ENCODE measurements at regions not wholly inside any gene's neighbourhood (a gene's known extent, or its start where the extent isn't known, plus 50 kb on each side); places are given as distances from the start of the nearest gene placed in this dataset.

DNA sequence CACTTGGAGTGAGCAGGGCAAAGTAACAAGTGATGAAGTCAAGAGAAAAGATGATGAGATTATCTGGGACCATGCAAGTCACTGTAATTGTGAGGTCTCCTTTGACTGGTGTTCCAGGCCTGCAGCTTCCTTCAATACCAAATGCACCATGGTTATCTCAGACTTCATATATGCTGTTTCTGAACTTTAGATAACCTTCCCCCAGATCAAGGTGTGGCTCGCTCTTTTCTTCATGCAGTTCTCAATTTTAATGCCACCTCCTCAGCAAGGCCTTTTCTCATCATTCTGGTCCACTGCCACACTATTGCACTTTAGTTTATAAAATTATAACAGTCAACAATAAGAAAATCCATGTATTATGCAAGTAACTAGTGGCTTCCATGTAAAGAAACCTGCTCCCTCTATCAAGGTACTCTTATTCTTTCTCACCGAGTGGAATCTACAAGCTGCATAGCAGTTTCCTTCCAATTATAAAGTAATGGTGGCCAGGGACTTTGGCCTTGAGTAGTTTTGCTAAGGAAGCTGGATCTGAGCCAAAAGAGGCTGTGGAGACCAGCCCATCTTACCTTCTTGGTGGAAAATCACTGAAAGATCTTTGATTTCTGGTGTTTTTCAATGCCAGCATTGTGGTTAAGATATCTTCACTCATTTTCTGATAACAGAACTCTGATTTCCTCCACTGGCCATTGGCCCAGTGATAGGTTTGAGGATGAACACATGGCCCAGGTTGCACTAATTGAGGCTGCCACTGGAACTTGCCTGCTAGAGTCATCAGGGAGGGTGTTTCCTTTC is 113.6 kb downstream of the KCNE4 start:
- ChIA-PET POLR2A (no interaction called here), CTCF (no interaction called here)
- Mint-ChIP-seq H3K4me3 (no peak overlapping the region), H3K4me1 (peaks cover 5% of the 10 kb centered on the region), H3K27me3 (no peaks in the 10 kb centered on the region), H3K9me3 (ENCODE audit: insufficient read depth) (no peaks in the 10 kb centered on the region), H3K27ac (no peak overlapping the region)
- ATAC-seq (ENCODE audit: low read depth) (no peak), DNase-seq (no peak)
- WGBS (ENCODE audit: insufficient coverage): no CpG with 5 or more reads among the region's 2 CpGs
- TF ChIP-seq, protein P1, sequence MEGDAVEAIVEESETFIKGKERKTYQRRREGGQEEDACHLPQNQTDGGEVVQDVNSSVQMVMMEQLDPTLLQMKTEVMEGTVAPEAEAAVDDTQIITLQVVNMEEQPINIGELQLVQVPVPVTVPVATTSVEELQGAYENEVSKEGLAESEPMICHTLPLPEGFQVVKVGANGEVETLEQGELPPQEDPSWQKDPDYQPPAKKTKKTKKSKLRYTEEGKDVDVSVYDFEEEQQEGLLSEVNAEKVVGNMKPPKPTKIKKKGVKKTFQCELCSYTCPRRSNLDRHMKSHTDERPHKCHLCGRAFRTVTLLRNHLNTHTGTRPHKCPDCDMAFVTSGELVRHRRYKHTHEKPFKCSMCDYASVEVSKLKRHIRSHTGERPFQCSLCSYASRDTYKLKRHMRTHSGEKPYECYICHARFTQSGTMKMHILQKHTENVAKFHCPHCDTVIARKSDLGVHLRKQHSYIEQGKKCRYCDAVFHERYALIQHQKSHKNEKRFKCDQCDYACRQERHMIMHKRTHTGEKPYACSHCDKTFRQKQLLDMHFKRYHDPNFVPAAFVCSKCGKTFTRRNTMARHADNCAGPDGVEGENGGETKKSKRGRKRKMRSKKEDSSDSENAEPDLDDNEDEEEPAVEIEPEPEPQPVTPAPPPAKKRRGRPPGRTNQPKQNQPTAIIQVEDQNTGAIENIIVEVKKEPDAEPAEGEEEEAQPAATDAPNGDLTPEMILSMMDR (IDR thresholded peaks at IDR 0.05): no peak
- H3K4me1 ChIP-seq (ENCODE audit: control insufficient read depth in 2 of 2, insufficient read depth in 2 of 2, low read length in 2 of 2): no peaks in the 10 kb centered on the region
- peaks cover 0 to 1% (median 0%) of the 10 kb centered on the region in 3 donors for H3K9me3 ChIP-seq (ENCODE audit: control extremely low read depth in 1 of 3, control insufficient read depth in 2 of 3, insufficient read depth in 1 of 3, low read length in 2 of 3)
- no peaks in the 10 kb centered on the region for H3K36me3 ChIP-seq (replicated peaks in 1 of 2; ENCODE audit: control extremely low read depth in 1 of 2, control insufficient read depth in 1 of 2, extremely low read depth in 1 of 2, insufficient read depth in 2 of 2, low read length in 1 of 2)
- intact Hi-C loops (cut with micrococcal nuclease): no loop called here
- no peak overlapping the region for H3K27ac ChIP-seq (ENCODE audit: low read length in 2 of 2)
- H4K20me1 ChIP-seq (ENCODE audit: control insufficient read depth, insufficient read depth, low read length, poor library complexity, severe bottlenecking): no peaks in the 10 kb centered on the region
- no peaks in the 10 kb centered on the region for H3K79me2 ChIP-seq (ENCODE audit: control insufficient read depth, insufficient read depth, low read length)
- H3K27me3 ChIP-seq (replicated peaks in 1 of 4; ENCODE audit: control extremely low read depth in 1 of 4, control insufficient read depth in 3 of 4, insufficient read depth in 4 of 4, low read length in 3 of 4): no peaks in the 10 kb centered on the region
- no peak overlapping the region for H3K4me3 ChIP-seq (ENCODE audit: control extremely low read depth in 1 of 5, extremely low read depth in 1 of 5, insufficient read depth in 1 of 5, low read depth in 2 of 5, low read length in 4 of 5)
- H3K9ac ChIP-seq (ENCODE audit: low read length): no peak overlapping the region
- no peak overlapping the region for H3K4me2 ChIP-seq (replicated peaks; ENCODE audit: low read depth, low read length, poor library complexity, severe bottlenecking)
- no peak overlapping the region for H2AFZ ChIP-seq (ENCODE audit: insufficient read depth, low read depth, low read length, poor library complexity, severe bottlenecking)

GRCh38 chr2:223166215-223166493 is 114.2 kb downstream of the KCNE4 start:
- Mint-ChIP-seq H3K27ac (no peak overlapping the region), H3K27me3 (no peaks in the 10 kb centered on the region), H3K4me3 (no peak overlapping the region), H3K9me3 (ENCODE audit: insufficient read depth) (no peaks in the 10 kb centered on the region), H3K4me1 (peaks cover 5% of the 10 kb centered on the region)
- Histone ChIP-seq H3K4me2 (replicated peaks; ENCODE audit: low read depth, low read length, poor library complexity, severe bottlenecking) (no peak overlapping the region), H3K36me3 (replicated peaks in 1 of 2; ENCODE audit: control extremely low read depth in 1 of 2, control insufficient read depth in 1 of 2, extremely low read depth in 1 of 2, insufficient read depth in 2 of 2, low read length in 1 of 2) (no peaks in the 10 kb centered on the region), H3K79me2 (ENCODE audit: control insufficient read depth, insufficient read depth, low read length) (no peaks in the 10 kb centered on the region), H3K27me3 (replicated peaks in 1 of 4; ENCODE audit: control extremely low read depth in 1 of 4, control insufficient read depth in 3 of 4, insufficient read depth in 4 of 4, low read length in 3 of 4) (no peaks in the 10 kb centered on the region), H3K4me3 (ENCODE audit: control extremely low read depth in 1 of 5, extremely low read depth in 1 of 5, insufficient read depth in 1 of 5, low read depth in 2 of 5, low read length in 4 of 5) (no peak overlapping the region), H2AFZ (ENCODE audit: insufficient read depth, low read depth, low read length, poor library complexity, severe bottlenecking) (no peak overlapping the region), H3K9ac (ENCODE audit: low read length) (no peak overlapping the region), H4K20me1 (ENCODE audit: control insufficient read depth, insufficient read depth, low read length, poor library complexity, severe bottlenecking) (no peaks in the 10 kb centered on the region), H3K27ac (ENCODE audit: low read length in 2 of 2) (no peak overlapping the region), H3K4me1 (ENCODE audit: control insufficient read depth in 2 of 2, insufficient read depth in 2 of 2, low read length in 2 of 2) (no peaks in the 10 kb centered on the region), H3K9me3 (ENCODE audit: control extremely low read depth in 1 of 3, control insufficient read depth in 2 of 3, insufficient read depth in 1 of 3, low read length in 2 of 3) (peaks cover 0 to 1% (median 0%) of the 10 kb centered on the region in 3 donors)
- intact Hi-C loops (cut with micrococcal nuclease): no loop called here
- TF ChIP-seq, protein P1 (IDR thresholded peaks at IDR 0.05): no peak
- no peak for TF ChIP-seq EZH2 (IDR thresholded peaks at IDR 0.05; ENCODE audit: borderline replicate concordance, insufficient read depth, low read depth, low read length, poor library complexity, severe bottlenecking)
- ChIA-PET POLR2A (no interaction called here), CTCF (no interaction called here)
- DNase-seq (no peak), ATAC-seq (ENCODE audit: low read depth) (no peak)

All from B cell (primary cell).